K562 (cell line): ENCODE measurements at regions not wholly inside any gene's neighbourhood (a gene's known extent, or its start where the extent isn't known, plus 50 kb on each side); places are given as distances from the start of the nearest gene placed in this dataset.

Source experiments
- CSDE1 ChIP-seq, 2 experiments: fragments of 450-650 bp; IDR thresholded peaks; 2 replicates each; pipeline ENCODE4 v1.6.1; 2016; ENCODE audit warnings: mild to moderate bottlenecking in 1 of 2
- CTCF ChIP-seq, 3 experiments: IDR thresholded peaks in 2 of 3; conservative IDR thresholded peaks in 1 of 3; 2 replicates each; pipeline ENCODE4 v1.5.1; 2011 to 2012; ENCODE audit warnings: low read length in 3 of 3, mild to moderate bottlenecking in 3 of 3, control low read depth in 2 of 3, improper control_type of control experiment in 1 of 3, inconsistent platforms in 1 of 3, low read depth in 1 of 3, mixed read lengths in 1 of 3, moderate library complexity in 1 of 3; ENCODE audit not compliant: insufficient read depth in 2 of 3
- FOS ChIP-seq: IDR thresholded peaks from 3 replicates; pipeline ENCODE4 v1.6.1; 2011; ENCODE audit not compliant: insufficient read length; ENCODE audit errors: extremely low read depth
- KAT2B ChIP-seq: IDR thresholded peaks from one replicate; pipeline ENCODE4 v1.6.1; 2012; ENCODE audit warnings: low read depth, mild to moderate bottlenecking, control low read depth, inconsistent platforms, low read length, moderate library complexity
- KLF10 ChIP-seq: fragments of 250-450 bp; sonication (Bioruptor Pico); IDR thresholded peaks from 2 replicates; pipeline ENCODE4 v1.6.1; 2021; ENCODE audit warnings: matching md5 sums
- NR2C1 ChIP-seq, 2 experiments: fragments of 450-650 bp; IDR thresholded peaks; 2 replicates each; pipeline ENCODE4 v1.6.1; 2017; ENCODE audit warnings: mild to moderate bottlenecking in 2 of 2, antibody characterized with exemption in 1 of 2, inconsistent platforms in 1 of 2, missing compliant biosample characterization in 1 of 2, missing genetic modification characterization in 1 of 2
- POLR2A ChIP-seq: fragments of 450-650 bp; conservative IDR thresholded peaks from 2 replicates; pipeline ENCODE4 v1.6.1; 2016
- POLR2B ChIP-seq: fragments of 450-650 bp; IDR thresholded peaks from 2 replicates; pipeline ENCODE4 v1.6.1; 2018; ENCODE audit warnings: low read depth; ENCODE audit not compliant: partially characterized antibody
- POLR3A ChIP-seq: IDR thresholded peaks from 2 replicates; pipeline ENCODE4 v1.6.1; 2011; ENCODE audit warnings: borderline replicate concordance, mild to moderate bottlenecking, moderate library complexity; ENCODE audit not compliant: insufficient read length, insufficient read depth; ENCODE audit errors: extremely low read depth
- RAD21 ChIP-seq, 2 experiments: fragments of 250-450 bp in 1 of 2; fragments of 450-650 bp in 1 of 2; sonication (Bioruptor Pico) in 1 of 2; formaldehyde crosslinking in 1 of 2; IDR thresholded peaks in 1 of 2; conservative IDR thresholded peaks in 1 of 2; 2 replicates each; pipeline versions ENCODE4 v1.4.0 to v1.8.0; 2020 to 2022; ENCODE audit warnings: mild to moderate bottlenecking in 2 of 2, moderate library complexity in 1 of 2
- TAF1 ChIP-seq: IDR thresholded peaks from 2 replicates; pipeline ENCODE4 v1.6.1; 2011; ENCODE audit warnings: mild to moderate bottlenecking, low read length, moderate library complexity; ENCODE audit not compliant: insufficient read depth, control insufficient read depth, severe bottlenecking; ENCODE audit errors: extremely low read depth
- TBP ChIP-seq: optimal IDR thresholded peaks from 2 replicates; pipeline ENCODE3; 2011; ENCODE audit warnings: low read depth, low read length, improper control_type of control experiment
- THRB ChIP-seq: fragments of 450-650 bp; formaldehyde crosslinking; conservative IDR thresholded peaks from 2 replicates; pipeline ENCODE4 v1.4.0; 2022; ENCODE audit warnings: mild to moderate bottlenecking, missing genetic modification characterization

- TF ChIP-seq TBP (no peak), KLF10 (no peak), CTCF (IDR thresholded peaks at IDR 0.05 in 2 of 3, conservative IDR thresholded peaks at IDR 0.05 in 1 of 3; ENCODE audit: insufficient read depth in 2 of 3, low read depth in 1 of 3, low read length in 3 of 3) (no peak), CSDE1 (IDR thresholded peaks at IDR 0.05) (no peak), THRB (CRISPR knock-in tag) (no peak), FOS (no peak), POLR2B (no peak), POLR3A (no peak), TAF1 (no peak), KAT2B (no peak), NR2C1 (IDR thresholded peaks at IDR 0.05) (no peak), NR2C1 (tag; IDR thresholded peaks at IDR 0.05) (no peak), POLR2A (no peak), RAD21 (CRISPR knock-in tag; conservative IDR thresholded peaks at IDR 0.05 in 1 of 2, IDR thresholded peaks at IDR 0.05 in 1 of 2) (no peak)
These were observed 56.9 kb upstream of the BEND6 start for GRCh38 chr6:56897789-56898529.
